ENCODE measurements at regions not wholly inside any gene's neighbourhood (a gene's known extent, or its start where the extent isn't known, plus 50 kb on each side); places are given as distances from the start of the nearest gene placed in this dataset.

- no peak overlapping the region for H3K27ac ChIP-seq
- no peak for TF ChIP-seq ZFX (IDR thresholded peaks at IDR 0.05)
- TF ChIP-seq CTCF (conservative IDR thresholded peaks at IDR 0.05): no peak
Observed at GRCh38 chr5:10173716-10174115, 76.0 kb downstream of the ATPSCKMT start.

- TF ChIP-seq CTCF (conservative IDR thresholded peaks at IDR 0.05) (no peak), ZFX (IDR thresholded peaks at IDR 0.05) (no peak)
- H3K27ac ChIP-seq: no peak overlapping the region
Observed at GRCh38 chr5:10172247-10172646, 77.4 kb downstream of the ATPSCKMT start.

- TF ChIP-seq ZFX (IDR thresholded peaks at IDR 0.05): no peak
- no peak for TF ChIP-seq CTCF (conservative IDR thresholded peaks at IDR 0.05)
- H3K27ac ChIP-seq: no peak overlapping the region
Observed at GRCh38 chr5:10169359-10169758, 80.3 kb downstream of the ATPSCKMT start.

DNA sequence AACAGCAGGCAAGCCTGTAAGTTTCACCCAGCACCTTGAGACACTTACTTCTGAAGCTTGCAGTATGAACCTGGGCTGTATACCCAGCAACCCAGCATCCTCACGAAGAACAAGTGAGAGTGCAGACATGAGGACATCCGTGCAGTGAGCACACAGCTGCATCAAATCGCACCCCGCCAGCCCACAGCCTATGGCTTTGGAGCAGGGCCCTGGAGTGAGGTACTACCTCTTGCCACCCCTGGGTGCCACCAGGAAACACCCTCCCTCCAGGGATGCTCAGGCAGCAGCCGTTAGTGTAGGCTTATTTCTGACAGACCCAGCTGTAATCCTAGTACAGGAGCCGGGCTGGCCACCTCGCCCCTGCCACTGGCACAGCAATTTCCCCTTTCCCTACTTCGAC, 81.4 kb downstream of the ATPSCKMT start:
- no peak for TF ChIP-seq ZFX (IDR thresholded peaks at IDR 0.05)
- TF ChIP-seq CTCF (conservative IDR thresholded peaks at IDR 0.05): no peak

GRCh38 chr5:10167806-10168205, 81.9 kb downstream of the ATPSCKMT start:
- TF ChIP-seq CTCF (conservative IDR thresholded peaks at IDR 0.05) (no peak), ZFX (IDR thresholded peaks at IDR 0.05) (no peak)
- no peak overlapping the region for H3K27ac ChIP-seq

More for the DNA sequence above, 81.4 kb downstream of the ATPSCKMT start:
- no peak overlapping the region for H3K27ac ChIP-seq

- TF ChIP-seq ZFX (IDR thresholded peaks at IDR 0.05): no peak
- H3K27ac ChIP-seq: no peak overlapping the region
Observed at GRCh38 chr5:10166392-10166791, 83.3 kb downstream of the ATPSCKMT start.

DNA sequence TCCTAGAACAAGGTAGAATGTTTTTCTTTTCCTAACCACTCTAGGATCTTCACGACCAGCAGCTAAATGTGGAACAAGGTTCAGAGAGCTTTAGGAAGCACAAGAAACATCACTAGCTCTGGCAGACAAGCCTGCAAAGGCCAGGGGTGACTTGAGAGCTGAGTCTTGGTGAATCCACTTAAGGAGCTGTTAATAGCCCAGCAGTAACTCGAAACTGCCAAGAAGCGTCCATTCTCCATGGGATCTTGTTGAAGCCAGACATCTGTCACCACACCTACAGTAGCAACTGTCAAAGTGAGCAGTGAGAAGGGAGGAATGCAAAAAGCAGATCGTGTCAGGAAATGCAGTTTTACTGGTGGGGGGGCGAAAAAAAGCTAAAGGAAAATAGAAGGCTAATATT, 87.2 kb downstream of the ATPSCKMT start:
- H3K27ac ChIP-seq: no peak overlapping the region
- TF ChIP-seq CTCF (conservative IDR thresholded peaks at IDR 0.05) (no peak), ZFX (IDR thresholded peaks at IDR 0.05) (no peak)

DNA sequence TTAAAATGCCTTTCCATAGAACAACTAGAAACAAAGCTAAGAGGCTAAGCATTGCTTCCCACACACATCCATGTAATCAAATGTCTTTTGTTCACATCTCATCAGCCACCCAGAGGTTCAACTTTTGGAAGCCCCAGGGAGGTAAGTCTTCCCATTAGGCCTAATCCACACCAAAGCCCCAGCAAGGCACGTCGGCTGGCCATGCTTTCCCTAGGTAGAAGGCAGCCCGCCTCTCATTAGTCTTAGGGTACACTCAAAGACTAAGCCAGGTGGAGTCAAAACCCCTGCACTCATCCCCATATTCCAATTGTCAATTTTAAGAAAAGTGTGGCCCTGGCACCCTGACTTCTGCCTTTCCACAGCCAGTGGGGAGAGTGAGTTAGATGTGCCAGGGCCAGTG, 87.9 kb downstream of the ATPSCKMT start:
- no peak for TF ChIP-seq ZFX (IDR thresholded peaks at IDR 0.05)
- no peak for TF ChIP-seq CTCF (conservative IDR thresholded peaks at IDR 0.05)
- H3K27ac ChIP-seq: no peak overlapping the region
